ENCODE measurements at regions not wholly inside any gene's neighbourhood (a gene's known extent, or its start where the extent isn't known, plus 50 kb on each side); places are given as distances from the start of the nearest gene placed in this dataset.

DNA sequence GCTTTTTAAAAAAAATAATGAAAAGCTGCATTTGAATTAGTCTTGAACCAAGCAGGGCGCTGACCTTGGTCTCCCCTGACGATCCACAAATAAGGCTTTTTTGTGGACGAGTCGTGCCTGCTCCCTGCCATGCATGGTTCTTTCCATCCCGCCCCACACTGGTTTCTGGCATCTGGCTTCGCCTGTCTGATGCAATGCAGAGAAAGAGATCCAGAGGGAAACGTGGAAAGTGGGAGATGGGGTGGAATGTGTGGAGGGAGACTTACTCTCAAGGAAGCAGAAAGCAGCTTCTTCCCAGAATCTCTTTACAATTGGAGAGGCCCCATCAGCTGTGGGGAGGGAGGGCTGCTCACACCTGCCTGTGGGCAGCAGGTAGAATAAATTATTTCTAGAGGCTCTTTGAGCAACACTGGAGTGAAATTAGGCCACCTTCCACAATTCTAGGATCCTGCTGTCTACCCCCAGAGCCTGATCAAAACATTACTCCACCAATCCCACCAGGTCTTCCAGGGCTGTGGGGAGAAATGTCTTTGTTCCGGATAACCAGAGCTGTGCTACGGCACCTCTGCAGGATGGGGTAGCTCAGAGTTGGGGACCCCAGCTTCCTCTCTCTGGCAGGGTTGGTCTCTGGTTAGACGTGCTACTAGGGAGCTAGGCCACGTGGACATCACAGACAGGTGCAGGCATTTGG lies 183.5 kb downstream of the UQCRFS1 start:
- no peak for DNase-seq (ENCODE audit: low read depth)
- H3K4me3 ChIP-seq (ENCODE audit: low read depth, low read length), result no peak overlapping the region
- TF ChIP-seq, protein P1, sequence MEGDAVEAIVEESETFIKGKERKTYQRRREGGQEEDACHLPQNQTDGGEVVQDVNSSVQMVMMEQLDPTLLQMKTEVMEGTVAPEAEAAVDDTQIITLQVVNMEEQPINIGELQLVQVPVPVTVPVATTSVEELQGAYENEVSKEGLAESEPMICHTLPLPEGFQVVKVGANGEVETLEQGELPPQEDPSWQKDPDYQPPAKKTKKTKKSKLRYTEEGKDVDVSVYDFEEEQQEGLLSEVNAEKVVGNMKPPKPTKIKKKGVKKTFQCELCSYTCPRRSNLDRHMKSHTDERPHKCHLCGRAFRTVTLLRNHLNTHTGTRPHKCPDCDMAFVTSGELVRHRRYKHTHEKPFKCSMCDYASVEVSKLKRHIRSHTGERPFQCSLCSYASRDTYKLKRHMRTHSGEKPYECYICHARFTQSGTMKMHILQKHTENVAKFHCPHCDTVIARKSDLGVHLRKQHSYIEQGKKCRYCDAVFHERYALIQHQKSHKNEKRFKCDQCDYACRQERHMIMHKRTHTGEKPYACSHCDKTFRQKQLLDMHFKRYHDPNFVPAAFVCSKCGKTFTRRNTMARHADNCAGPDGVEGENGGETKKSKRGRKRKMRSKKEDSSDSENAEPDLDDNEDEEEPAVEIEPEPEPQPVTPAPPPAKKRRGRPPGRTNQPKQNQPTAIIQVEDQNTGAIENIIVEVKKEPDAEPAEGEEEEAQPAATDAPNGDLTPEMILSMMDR (IDR thresholded peaks at IDR 0.05; ENCODE audit: low read depth, low read length, missing control alignments), result no peak

DNA sequence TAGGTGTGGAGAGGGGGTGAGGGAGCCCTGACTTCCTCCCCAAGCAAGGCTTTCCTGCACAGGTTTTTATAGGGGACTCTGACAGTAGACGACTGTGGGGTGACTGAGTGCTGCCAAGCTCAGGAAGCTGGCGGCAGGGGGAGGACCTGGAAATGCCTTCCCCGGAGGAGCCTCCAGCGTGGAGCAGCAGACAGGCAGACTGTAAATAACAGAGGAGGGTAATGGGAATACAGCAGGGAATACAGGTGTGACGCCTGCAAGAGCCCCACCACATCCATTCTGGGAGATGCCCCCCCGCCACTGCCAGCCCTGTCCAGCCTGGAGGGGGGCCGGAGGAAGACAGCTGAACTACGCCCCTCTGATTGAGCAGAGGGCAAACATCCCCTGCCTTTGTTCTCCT lies 190.4 kb downstream of the UQCRFS1 start:
- H3K4me3 ChIP-seq (ENCODE audit: low read depth, low read length), result no peak overlapping the region
- DNase-seq (ENCODE audit: low read depth), result no peak
- TF ChIP-seq, protein P1 (IDR thresholded peaks at IDR 0.05; ENCODE audit: low read depth, low read length, missing control alignments), result no peak

DNA sequence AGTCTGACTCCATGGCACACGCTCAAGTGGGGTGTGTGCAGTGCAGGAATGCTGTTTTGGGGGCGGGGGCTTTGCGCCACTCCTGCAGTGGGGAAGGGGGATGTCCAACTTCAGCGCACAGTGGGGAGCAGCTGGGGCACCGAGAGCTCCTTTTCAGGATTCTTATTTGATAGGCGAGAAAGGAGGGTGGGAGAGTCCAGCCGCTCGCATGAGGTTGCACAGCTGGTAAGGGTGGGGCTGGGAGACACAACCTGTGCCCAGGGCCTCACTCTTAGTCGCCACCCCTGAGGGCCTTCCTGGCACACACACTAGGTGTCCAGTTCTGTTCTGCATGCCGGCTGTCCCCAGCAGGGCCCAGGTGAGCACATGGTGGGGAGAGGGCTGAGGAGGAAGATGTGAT lies 190.8 kb downstream of the UQCRFS1 start:
- H3K4me3 ChIP-seq (ENCODE audit: low read depth, low read length), result no peak overlapping the region
- DNase-seq (ENCODE audit: low read depth), result no peak
- TF ChIP-seq, protein P1 (IDR thresholded peaks at IDR 0.05; ENCODE audit: low read depth, low read length, missing control alignments), result no peak

DNA sequence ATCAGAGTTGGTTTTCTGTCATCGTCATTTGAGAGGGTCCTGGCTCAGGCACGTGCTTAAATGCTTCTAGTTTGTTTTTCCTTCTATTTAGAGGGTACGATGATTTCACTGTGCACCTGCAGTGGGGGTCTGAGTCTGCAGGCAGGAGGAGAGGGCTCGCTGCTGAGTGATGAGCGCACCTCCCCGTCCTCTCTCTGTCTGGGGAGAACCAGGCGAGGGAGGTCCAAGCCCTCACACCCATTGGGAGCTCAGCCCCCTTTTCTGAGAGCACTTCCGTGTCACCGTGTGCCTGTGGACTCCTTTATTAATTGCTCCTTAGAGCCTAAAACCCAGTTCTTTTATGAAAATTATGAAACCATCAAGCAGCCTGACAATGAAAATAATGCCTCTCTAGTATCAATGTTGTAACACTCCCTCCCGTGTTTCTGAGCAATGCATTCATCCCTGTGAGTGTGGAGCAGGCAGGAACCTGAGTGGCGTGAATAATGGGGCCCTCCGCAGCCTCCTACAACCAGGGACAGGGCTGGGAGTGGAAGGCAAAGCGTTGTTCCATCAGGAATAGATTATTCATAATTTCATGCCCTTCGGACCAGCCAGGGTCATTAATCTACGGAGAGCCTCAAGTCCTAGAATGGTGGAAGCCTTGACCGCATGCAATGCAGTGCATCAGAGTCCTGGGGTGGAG lies 191.6 kb downstream of the UQCRFS1 start:
- TF ChIP-seq, protein P1 (IDR thresholded peaks at IDR 0.05; ENCODE audit: low read depth, low read length, missing control alignments), result no peak
- H3K4me3 ChIP-seq (ENCODE audit: low read depth, low read length), result no peak overlapping the region
- DNase-seq (ENCODE audit: low read depth), result no peak

DNA sequence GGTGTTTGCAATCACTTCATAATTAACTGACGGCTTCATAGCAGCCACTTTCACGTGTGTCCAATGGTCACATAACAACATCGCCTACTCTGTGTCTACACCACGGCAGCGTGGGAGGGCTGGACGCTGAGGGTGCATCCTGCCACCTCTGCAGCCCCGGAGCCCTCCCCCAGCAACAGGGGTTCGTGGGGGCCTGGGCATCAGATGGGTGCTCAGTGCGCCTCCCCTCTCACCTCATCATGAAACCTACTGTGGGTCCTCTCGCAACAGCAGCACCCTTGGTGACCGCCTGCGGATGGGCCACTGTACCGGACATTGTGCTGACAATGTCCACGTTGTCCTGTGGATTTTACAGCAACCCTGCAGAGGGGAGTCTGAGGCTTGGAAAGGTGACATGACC lies 193.5 kb downstream of the UQCRFS1 start:
- TF ChIP-seq, protein P1 (IDR thresholded peaks at IDR 0.05; ENCODE audit: low read depth, low read length, missing control alignments), result no peak
- no peak overlapping the region for H3K4me3 ChIP-seq (ENCODE audit: low read depth, low read length)
- DNase-seq (ENCODE audit: low read depth), result no peak

DNA sequence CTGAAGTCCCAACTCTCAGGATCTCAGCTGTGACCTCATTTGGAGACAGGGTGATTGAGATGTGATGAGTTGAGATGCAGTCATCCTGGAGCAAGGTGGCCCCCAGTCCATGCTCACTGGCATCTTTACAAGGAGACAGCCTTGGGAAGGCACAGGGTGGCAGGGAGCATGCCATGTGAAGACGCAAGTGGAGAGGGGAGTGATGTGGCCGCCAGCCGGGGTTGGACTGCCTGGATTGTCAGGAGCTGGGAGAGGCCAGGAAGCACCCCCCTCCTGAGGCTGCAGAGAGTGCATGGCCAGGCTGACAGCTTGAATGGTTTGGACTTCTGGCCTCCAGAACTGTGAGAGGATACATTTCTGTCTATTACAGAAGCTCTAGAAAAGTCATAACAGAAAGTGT lies 194.4 kb downstream of the UQCRFS1 start:
- no peak overlapping the region for H3K4me3 ChIP-seq (ENCODE audit: low read depth, low read length)
- DNase-seq (ENCODE audit: low read depth), result no peak
- TF ChIP-seq, protein P1 (IDR thresholded peaks at IDR 0.05; ENCODE audit: low read depth, low read length, missing control alignments), result no peak

DNA sequence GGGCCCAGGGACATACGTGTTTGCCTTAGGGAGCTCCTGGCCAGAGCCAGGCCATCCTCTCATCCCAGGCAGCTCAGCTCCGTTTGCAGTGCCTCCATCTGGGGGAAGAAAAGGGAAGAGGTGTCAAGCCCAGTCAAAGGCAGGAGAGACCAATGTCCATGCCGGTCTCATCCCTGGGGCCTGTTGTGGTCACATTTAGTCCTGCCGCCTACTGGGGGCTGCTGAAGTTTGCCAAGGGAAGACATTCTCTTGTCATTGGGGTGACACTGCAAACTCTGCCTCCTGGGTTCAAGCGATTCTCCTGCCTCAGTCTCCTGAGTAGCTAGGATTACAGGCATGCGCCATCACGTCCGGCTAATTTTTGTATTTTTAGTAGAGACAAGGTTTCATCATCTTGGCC lies 195.2 kb downstream of the UQCRFS1 start:
- no peak overlapping the region for H3K4me3 ChIP-seq (ENCODE audit: low read depth, low read length)
- DNase-seq (ENCODE audit: low read depth), result no peak
- TF ChIP-seq, protein P1 (IDR thresholded peaks at IDR 0.05; ENCODE audit: low read depth, low read length, missing control alignments), result no peak
